Colonic mucosa (tissue), 4 donors: ENCODE measurements at regions not wholly inside any gene's neighbourhood (a gene's known extent, or its start where the extent isn't known, plus 50 kb on each side); places are given as distances from the start of the nearest gene placed in this dataset.

Experiments used
- DNase-seq: peaks from one replicate; pipeline ENCODE4 v3.0.0-alpha.2; 2020
- H3K27ac ChIP-seq: fragments of 200-600 bp; one replicate; pipeline ENCODE4 v1.8.0; 2021
- H3K27me3 ChIP-seq: fragments of 200-600 bp; one replicate; pipeline ENCODE4 v1.8.0; 2021
- H3K36me3 ChIP-seq: fragments of 200-600 bp; one replicate; pipeline ENCODE4 v1.8.0; 2021
- H3K4me1 ChIP-seq: fragments of 200-600 bp; one replicate; pipeline ENCODE4 v1.8.0; 2021; ENCODE audit warnings: mild to moderate bottlenecking
- H3K4me3 ChIP-seq: fragments of 200-600 bp; one replicate; pipeline ENCODE4 v1.8.0; 2021
- H3K9ac ChIP-seq, 2 donors: one replicate each; pipeline ENCODE4 v1.7.0; 2013; ENCODE audit warnings: control low read depth in 2 of 2, low read depth in 2 of 2, low read length in 2 of 2
- H3K9me3 ChIP-seq: fragments of 200-600 bp; one replicate; pipeline ENCODE4 v1.8.0; 2021
- CTCF ChIP-seq: fragments of 200-600 bp; IDR thresholded peaks from one replicate; pipeline ENCODE4 v1.8.0; 2022; ENCODE audit warnings: antibody characterized with exemption, mild to moderate bottlenecking
- intact Hi-C: fragments of 100-400 bp; cut with DNase I; formaldehyde crosslinking; loops from one replicate; pipeline ENCODE4 v1.14.1; 2022
- donor health status: healthy.
- donor health status: DM: no; HTN: no; CAD: no.
- donor health status: DM: no; HTN: no; CAD: no.

- no peak for DNase-seq
- Histone ChIP-seq H3K9me3 (no peaks in the 10 kb centered on the region), H3K36me3 (no peaks in the 10 kb centered on the region), H3K27ac (no peak overlapping the region), H3K4me3 (no peak overlapping the region), H3K27me3 (no peaks in the 10 kb centered on the region), H3K9ac (no peak overlapping the region), H3K4me1 (no peaks in the 10 kb centered on the region)
- no peak for TF ChIP-seq CTCF
- intact Hi-C loops: no loop called here
Measured at GRCh38 chr13:90168953-90169352, 1178.5 kb upstream of the MIR17HG start.

GRCh38 chr13:90170208-90170607, 1177.3 kb upstream of the MIR17HG start:
- Histone ChIP-seq H3K36me3 (no peaks in the 10 kb centered on the region), H3K4me1 (no peaks in the 10 kb centered on the region), H3K9ac (no peak overlapping the region), H3K4me3 (no peak overlapping the region), H3K27ac (no peak overlapping the region), H3K9me3 (no peaks in the 10 kb centered on the region), H3K27me3 (no peaks in the 10 kb centered on the region)
- no peak for DNase-seq
- intact Hi-C loops: no loop called here
- TF ChIP-seq CTCF: no peak

GRCh38 chr13:90171649-90172048, 1175.8 kb upstream of the MIR17HG start:
- DNase-seq: no peak
- Histone ChIP-seq H3K9me3 (no peaks in the 10 kb centered on the region), H3K4me3 (no peak overlapping the region), H3K9ac (no peak overlapping the region), H3K27me3 (no peaks in the 10 kb centered on the region), H3K36me3 (no peaks in the 10 kb centered on the region), H3K27ac (no peak overlapping the region), H3K4me1 (no peaks in the 10 kb centered on the region)
- no peak for TF ChIP-seq CTCF
- intact Hi-C loops: no loop called here

- TF ChIP-seq CTCF: no peak
- no peak overlapping the region for H3K27ac ChIP-seq
- H3K9me3 ChIP-seq: no peaks in the 10 kb centered on the region
- no peak overlapping the region for H3K9ac ChIP-seq
- no peak for DNase-seq
- H3K4me3 ChIP-seq: no peak overlapping the region
- no peaks in the 10 kb centered on the region for H3K36me3 ChIP-seq
- no peaks in the 10 kb centered on the region for H3K4me1 ChIP-seq
- H3K27me3 ChIP-seq: no peaks in the 10 kb centered on the region
- intact Hi-C loops: no loop called here
Measured at GRCh38 chr13:90177512-90177911, 1170.0 kb upstream of the MIR17HG start.

DNA sequence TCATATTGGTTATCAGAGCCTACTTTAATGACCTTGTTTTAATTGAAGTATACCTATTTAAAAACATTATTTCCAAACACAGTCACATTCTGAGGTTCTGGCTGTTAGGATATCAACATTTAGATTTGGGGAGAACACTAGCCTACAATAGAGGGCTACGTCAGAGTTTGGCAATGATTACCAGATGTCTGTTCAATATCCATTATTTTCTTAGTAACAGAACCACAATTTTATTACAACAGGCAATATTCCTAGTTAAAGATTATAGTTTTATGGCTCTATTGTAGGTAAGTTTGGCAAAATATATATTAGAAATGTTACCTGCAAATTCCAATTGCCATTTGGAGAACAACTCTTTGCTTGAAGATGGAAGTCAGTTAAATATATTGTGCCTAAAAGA, 1163.1 kb upstream of the MIR17HG start:
- Histone ChIP-seq H3K4me1 (no peaks in the 10 kb centered on the region), H3K4me3 (no peak overlapping the region), H3K36me3 (no peaks in the 10 kb centered on the region), H3K9me3 (no peaks in the 10 kb centered on the region), H3K9ac (no peak overlapping the region), H3K27me3 (no peaks in the 10 kb centered on the region), H3K27ac (no peak overlapping the region)
- intact Hi-C loops: no loop called here
- no peak for DNase-seq
- TF ChIP-seq CTCF: no peak

GRCh38 chr13:90185734-90186133, 1161.8 kb upstream of the MIR17HG start:
- Histone ChIP-seq H3K9ac (no peak overlapping the region), H3K9me3 (no peaks in the 10 kb centered on the region), H3K4me1 (no peaks in the 10 kb centered on the region), H3K27me3 (no peaks in the 10 kb centered on the region), H3K4me3 (no peak overlapping the region), H3K27ac (no peak overlapping the region), H3K36me3 (no peaks in the 10 kb centered on the region)
- no peak for TF ChIP-seq CTCF
- DNase-seq: no peak
- intact Hi-C loops: no loop called here
